ENCODE measurements at regions not wholly inside any gene's neighbourhood (a gene's known extent, or its start where the extent isn't known, plus 50 kb on each side); places are given as distances from the start of the nearest gene placed in this dataset.

DNA sequence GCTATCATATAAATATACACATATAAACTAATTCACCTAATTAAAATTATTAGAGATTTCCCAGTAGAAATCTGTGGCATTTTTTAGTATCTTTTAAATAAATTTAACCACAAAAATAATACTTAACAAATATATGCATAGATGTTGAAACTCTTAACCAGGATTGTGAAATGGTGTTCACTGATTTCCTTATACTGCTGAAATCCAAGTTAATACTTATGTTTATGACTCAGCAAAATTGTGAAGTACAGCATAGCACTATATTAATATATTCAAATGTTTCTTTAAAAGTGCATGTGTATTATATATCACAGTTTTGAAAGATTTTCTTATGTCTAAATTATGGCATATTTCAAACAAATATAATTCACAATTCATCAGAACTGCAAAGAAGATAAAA lies 328.2 kb upstream of the MANEA start:
- no peaks in the 10 kb centered on the region for H3K4me1 ChIP-seq (ENCODE audit: control insufficient read depth in 1 of 2, insufficient read depth in 2 of 2, low read length in 2 of 2)
- no peaks in the 10 kb centered on the region; the same call in 1 of the 2 replicates for H4K20me1 ChIP-seq (ENCODE audit: insufficient read depth)
- no peak for ATAC-seq
- no peaks in the 10 kb centered on the region for H3K27me3 ChIP-seq (ENCODE audit: insufficient read depth, low read length)
- H3K9me2 ChIP-seq (ENCODE audit: insufficient read depth) = no peaks in the 10 kb centered on the region
- RAD21 ChIA-PET (ENCODE audit: low non-redundant PET in 1 of 2, low total read pairs in 2 of 2, uncharacterized antibody in 2 of 2, unreplicated experiment in 2 of 2) = no interaction called here
- no peak overlapping the region for H3K9ac ChIP-seq (ENCODE audit: low read length)
- H3K36me3 ChIP-seq (ENCODE audit: control insufficient read depth in 1 of 2, insufficient read depth in 2 of 2, low read length in 2 of 2) = no peaks in the 10 kb centered on the region
- POLR2A ChIA-PET = no interaction called here
- H3K79me2 ChIP-seq (ENCODE audit: insufficient read depth, low read length) = no peaks in the 10 kb centered on the region
- BruUV-seq (replicated peaks) = no TSS peak
- intact Hi-C loops (cut with micrococcal nuclease) = no loop called here
- CTCF ChIA-PET = no interaction called here
- H2AFZ ChIP-seq (ENCODE audit: low read depth, low read length, poor library complexity, severe bottlenecking) = peak overlapping the region; percentile 17
- H3K27ac ChIP-seq (ENCODE audit: low read depth, low read length) = no peak overlapping the region
- no peak overlapping the region for H3K4me3 ChIP-seq (replicated peaks in 1 of 2; ENCODE audit: low read depth in 1 of 2, low read length in 2 of 2)
- H3K9me3 ChIP-seq (ENCODE audit: control insufficient read depth in 1 of 2, insufficient read depth in 1 of 2, low read depth in 1 of 2, low read length in 2 of 2) = no peaks in the 10 kb centered on the region
- no peak overlapping the region for H3K4me2 ChIP-seq (ENCODE audit: low read length)
- no peak for DNase-seq (ENCODE audit: low read depth, low spot score)
- TF ChIP-seq SIN3A (IDR thresholded peaks at IDR 0.05; ENCODE audit: low read depth) (no peak), EZH2 (IDR thresholded peaks at IDR 0.05) (no peak), EGR1 (IDR thresholded peaks at IDR 0.05; ENCODE audit: low read depth) (no peak), JUND (IDR thresholded peaks at IDR 0.05) (no peak), ZNF274 (IDR thresholded peaks at IDR 0.05; ENCODE audit: low read depth, low read length) (no peak), CBX3 (IDR thresholded peaks at IDR 0.05; ENCODE audit: low read depth) (no peak), RAD21 (IDR thresholded peaks at IDR 0.05; ENCODE audit: low read depth) (no peak), SRF (IDR thresholded peaks at IDR 0.05; ENCODE audit: low read depth) (no peak), ZFX (IDR thresholded peaks at IDR 0.05) (no peak), ELF1 (IDR thresholded peaks at IDR 0.05; ENCODE audit: borderline replicate concordance, low read depth) (no peak), POLR2A (IDR thresholded peaks at IDR 0.05; ENCODE audit: borderline replicate concordance, extremely low read depth, insufficient read depth, insufficient read length) (no peak), SP1 (IDR thresholded peaks at IDR 0.05; ENCODE audit: low read depth) (no peak), TCF7L2 (IDR thresholded peaks at IDR 0.05; ENCODE audit: borderline replicate concordance, extremely low read depth, insufficient read depth, insufficient read length) (no peak), EZH2phosphoT487 (IDR thresholded peaks at IDR 0.05; ENCODE audit: borderline replicate concordance) (no peak)
- TF ChIP-seq, protein P1, sequence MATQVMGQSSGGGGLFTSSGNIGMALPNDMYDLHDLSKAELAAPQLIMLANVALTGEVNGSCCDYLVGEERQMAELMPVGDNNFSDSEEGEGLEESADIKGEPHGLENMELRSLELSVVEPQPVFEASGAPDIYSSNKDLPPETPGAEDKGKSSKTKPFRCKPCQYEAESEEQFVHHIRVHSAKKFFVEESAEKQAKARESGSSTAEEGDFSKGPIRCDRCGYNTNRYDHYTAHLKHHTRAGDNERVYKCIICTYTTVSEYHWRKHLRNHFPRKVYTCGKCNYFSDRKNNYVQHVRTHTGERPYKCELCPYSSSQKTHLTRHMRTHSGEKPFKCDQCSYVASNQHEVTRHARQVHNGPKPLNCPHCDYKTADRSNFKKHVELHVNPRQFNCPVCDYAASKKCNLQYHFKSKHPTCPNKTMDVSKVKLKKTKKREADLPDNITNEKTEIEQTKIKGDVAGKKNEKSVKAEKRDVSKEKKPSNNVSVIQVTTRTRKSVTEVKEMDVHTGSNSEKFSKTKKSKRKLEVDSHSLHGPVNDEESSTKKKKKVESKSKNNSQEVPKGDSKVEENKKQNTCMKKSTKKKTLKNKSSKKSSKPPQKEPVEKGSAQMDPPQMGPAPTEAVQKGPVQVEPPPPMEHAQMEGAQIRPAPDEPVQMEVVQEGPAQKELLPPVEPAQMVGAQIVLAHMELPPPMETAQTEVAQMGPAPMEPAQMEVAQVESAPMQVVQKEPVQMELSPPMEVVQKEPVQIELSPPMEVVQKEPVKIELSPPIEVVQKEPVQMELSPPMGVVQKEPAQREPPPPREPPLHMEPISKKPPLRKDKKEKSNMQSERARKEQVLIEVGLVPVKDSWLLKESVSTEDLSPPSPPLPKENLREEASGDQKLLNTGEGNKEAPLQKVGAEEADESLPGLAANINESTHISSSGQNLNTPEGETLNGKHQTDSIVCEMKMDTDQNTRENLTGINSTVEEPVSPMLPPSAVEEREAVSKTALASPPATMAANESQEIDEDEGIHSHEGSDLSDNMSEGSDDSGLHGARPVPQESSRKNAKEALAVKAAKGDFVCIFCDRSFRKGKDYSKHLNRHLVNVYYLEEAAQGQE (IDR thresholded peaks at IDR 0.05; ENCODE audit: low read depth) = no peak
- TF ChIP-seq, protein P2, sequence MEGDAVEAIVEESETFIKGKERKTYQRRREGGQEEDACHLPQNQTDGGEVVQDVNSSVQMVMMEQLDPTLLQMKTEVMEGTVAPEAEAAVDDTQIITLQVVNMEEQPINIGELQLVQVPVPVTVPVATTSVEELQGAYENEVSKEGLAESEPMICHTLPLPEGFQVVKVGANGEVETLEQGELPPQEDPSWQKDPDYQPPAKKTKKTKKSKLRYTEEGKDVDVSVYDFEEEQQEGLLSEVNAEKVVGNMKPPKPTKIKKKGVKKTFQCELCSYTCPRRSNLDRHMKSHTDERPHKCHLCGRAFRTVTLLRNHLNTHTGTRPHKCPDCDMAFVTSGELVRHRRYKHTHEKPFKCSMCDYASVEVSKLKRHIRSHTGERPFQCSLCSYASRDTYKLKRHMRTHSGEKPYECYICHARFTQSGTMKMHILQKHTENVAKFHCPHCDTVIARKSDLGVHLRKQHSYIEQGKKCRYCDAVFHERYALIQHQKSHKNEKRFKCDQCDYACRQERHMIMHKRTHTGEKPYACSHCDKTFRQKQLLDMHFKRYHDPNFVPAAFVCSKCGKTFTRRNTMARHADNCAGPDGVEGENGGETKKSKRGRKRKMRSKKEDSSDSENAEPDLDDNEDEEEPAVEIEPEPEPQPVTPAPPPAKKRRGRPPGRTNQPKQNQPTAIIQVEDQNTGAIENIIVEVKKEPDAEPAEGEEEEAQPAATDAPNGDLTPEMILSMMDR (IDR thresholded peaks at IDR 0.05 in 2 of 3, conservative IDR thresholded peaks at IDR 0.05 in 1 of 3; ENCODE audit: borderline replicate concordance in 1 of 3, insufficient read depth in 1 of 3, low read depth in 2 of 3, low read length in 2 of 3) = no peak
- TF ChIP-seq, protein P3, sequence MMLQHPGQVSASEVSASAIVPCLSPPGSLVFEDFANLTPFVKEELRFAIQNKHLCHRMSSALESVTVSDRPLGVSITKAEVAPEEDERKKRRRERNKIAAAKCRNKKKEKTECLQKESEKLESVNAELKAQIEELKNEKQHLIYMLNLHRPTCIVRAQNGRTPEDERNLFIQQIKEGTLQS (IDR thresholded peaks at IDR 0.05) = no peak
- TF ChIP-seq, protein P4, sequence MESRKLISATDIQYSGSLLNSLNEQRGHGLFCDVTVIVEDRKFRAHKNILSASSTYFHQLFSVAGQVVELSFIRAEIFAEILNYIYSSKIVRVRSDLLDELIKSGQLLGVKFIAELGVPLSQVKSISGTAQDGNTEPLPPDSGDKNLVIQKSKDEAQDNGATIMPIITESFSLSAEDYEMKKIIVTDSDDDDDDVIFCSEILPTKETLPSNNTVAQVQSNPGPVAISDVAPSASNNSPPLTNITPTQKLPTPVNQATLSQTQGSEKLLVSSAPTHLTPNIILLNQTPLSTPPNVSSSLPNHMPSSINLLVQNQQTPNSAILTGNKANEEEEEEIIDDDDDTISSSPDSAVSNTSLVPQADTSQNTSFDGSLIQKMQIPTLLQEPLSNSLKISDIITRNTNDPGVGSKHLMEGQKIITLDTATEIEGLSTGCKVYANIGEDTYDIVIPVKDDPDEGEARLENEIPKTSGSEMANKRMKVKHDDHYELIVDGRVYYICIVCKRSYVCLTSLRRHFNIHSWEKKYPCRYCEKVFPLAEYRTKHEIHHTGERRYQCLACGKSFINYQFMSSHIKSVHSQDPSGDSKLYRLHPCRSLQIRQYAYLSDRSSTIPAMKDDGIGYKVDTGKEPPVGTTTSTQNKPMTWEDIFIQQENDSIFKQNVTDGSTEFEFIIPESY (IDR thresholded peaks at IDR 0.05; ENCODE audit: extremely low read depth, insufficient replicate concordance, low read length) = no peak
- TF ChIP-seq, protein P5, sequence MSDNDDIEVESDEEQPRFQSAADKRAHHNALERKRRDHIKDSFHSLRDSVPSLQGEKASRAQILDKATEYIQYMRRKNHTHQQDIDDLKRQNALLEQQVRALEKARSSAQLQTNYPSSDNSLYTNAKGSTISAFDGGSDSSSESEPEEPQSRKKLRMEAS (IDR thresholded peaks at IDR 0.05) = no peak
